ENCODE measurements at regions not wholly inside any gene's neighbourhood (a gene's known extent, or its start where the extent isn't known, plus 50 kb on each side); places are given as distances from the start of the nearest gene placed in this dataset.

DNA sequence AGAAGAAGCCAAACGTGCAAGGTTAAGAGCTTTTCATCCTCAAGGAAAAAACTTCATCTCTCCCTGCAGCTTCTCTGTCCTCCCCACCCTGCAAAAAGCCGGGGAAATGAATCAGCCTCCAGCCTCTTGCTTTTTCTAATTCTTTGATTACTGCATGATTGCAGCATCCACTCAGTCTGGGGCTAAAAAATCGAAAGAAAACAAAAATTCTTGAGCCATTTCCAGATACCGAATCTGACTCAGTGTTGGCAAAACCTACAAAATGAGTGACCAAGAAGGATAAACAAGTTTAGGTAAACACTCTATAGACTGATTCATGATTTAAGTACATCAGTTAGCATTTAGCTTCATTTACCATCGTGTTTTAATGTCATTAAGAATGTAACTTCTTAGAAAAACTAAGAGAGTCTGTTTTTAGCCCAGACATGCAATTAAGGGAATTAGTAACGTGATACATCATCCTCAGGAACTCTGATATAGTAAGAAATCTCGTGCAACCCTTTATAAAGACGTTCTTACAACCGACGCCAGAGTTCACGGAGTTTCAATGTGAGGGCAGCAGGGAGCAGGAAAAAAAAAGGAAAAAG is 287.3 kb upstream of the FOXF1 start:
- in situ Hi-C loops (cut with MboI) = no loop called here
- Histone ChIP-seq H3K4me2 (ENCODE audit: control insufficient read depth, insufficient read depth) (no peak overlapping the region), H3K9me3 (replicated peaks; ENCODE audit: control insufficient read depth, insufficient read depth, low read length) (no peaks in the 10 kb centered on the region; the same call in 2 of the 3 replicates), H3K27ac (ENCODE audit: control insufficient read depth, insufficient read depth) (no peak overlapping the region), H2AFZ (ENCODE audit: control insufficient read depth, low read depth, low read length) (no peak overlapping the region), H3K79me2 (ENCODE audit: control insufficient read depth, insufficient read depth, low read length) (no peaks in the 10 kb centered on the region), H3K27me3 (replicated peaks in 1 of 2; ENCODE audit: control insufficient read depth in 2 of 2, insufficient read depth in 2 of 2, low read length in 1 of 2) (peaks cover under 1 to 3% of the 10 kb centered on the region in 2 experiments; a peak in 2 of 4 replicates), H3K4me1 (ENCODE audit: control insufficient read depth, insufficient read depth, low read length) (no peaks in the 10 kb centered on the region), H4K20me1 (ENCODE audit: control insufficient read depth, insufficient read depth) (no peaks in the 10 kb centered on the region), H3K9ac (ENCODE audit: control insufficient read depth, insufficient read depth, low read length) (no peak overlapping the region), H3K36me3 (ENCODE audit: control insufficient read depth in 2 of 2, insufficient read depth in 2 of 2, low read length in 1 of 2) (no peaks in the 10 kb centered on the region), H3K4me3 (no peak overlapping the region)
- ChIA-PET CTCF (interaction anchor here (0.8 to 1.3 kb wide), 2 partner anchors 30 to 150 kb away, joined by 3 read pairs; no protein-coding TSS in a partner anchor), SMC1A (ENCODE audit: uncharacterized antibody, unreplicated experiment) (no interaction called here), POLR2A (no interaction called here), RAD21 (ENCODE audit: unreplicated experiment) (no interaction called here)
- no peak for FAIRE-seq
- ATAC-seq = no peak
- WGBS (ENCODE audit: insufficient coverage, insufficient replicate concordance, low lambda C conversion rate, missing lambda C conversion rate) = 10% methylated on average over 11 of the region's 11 CpGs
- intact Hi-C loops (cut with micrococcal nuclease; ENCODE audit: unreplicated experiment) = no loop called here
- DNase-seq (ENCODE audit: low read depth, low spot score) = no peak
- no TSS peak for BruUV-seq (replicated peaks)
- TF ChIP-seq, protein P1, sequence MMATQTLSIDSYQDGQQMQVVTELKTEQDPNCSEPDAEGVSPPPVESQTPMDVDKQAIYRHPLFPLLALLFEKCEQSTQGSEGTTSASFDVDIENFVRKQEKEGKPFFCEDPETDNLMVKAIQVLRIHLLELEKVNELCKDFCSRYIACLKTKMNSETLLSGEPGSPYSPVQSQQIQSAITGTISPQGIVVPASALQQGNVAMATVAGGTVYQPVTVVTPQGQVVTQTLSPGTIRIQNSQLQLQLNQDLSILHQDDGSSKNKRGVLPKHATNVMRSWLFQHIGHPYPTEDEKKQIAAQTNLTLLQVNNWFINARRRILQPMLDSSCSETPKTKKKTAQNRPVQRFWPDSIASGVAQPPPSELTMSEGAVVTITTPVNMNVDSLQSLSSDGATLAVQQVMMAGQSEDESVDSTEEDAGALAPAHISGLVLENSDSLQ (IDR thresholded peaks at IDR 0.05) = no peak
- TF ChIP-seq BRCA1 (IDR thresholded peaks at IDR 0.05; ENCODE audit: low read depth, low read length) (no peak), ZBTB40 (IDR thresholded peaks at IDR 0.05; ENCODE audit: borderline replicate concordance) (no peak), JUND (IDR thresholded peaks at IDR 0.05; ENCODE audit: low read depth, low read length) (no peak), RELA (IDR thresholded peaks at IDR 0.05; ENCODE audit: borderline replicate concordance, partially characterized antibody) (no peak), ETV6 (conservative IDR thresholded peaks at IDR 0.05 in 1 of 2, IDR thresholded peaks at IDR 0.05 in 1 of 2; ENCODE audit: borderline replicate concordance in 1 of 2, low read depth in 1 of 2) (no peak), NKRF (conservative IDR thresholded peaks at IDR 0.05) (no peak), CBX3 (IDR thresholded peaks at IDR 0.05; ENCODE audit: borderline replicate concordance, low read depth) (no peak), HSF1 (IDR thresholded peaks at IDR 0.05; ENCODE audit: low read depth, low read length) (no peak), GABPA (IDR thresholded peaks at IDR 0.05; ENCODE audit: low read depth) (no peak), NBN (IDR thresholded peaks at IDR 0.05) (no peak), SMAD5 (IDR thresholded peaks at IDR 0.05; ENCODE audit: low read depth) (no peak)

Data from GM12878 (cell line).